ENCODE measurements at regions not wholly inside any gene's neighbourhood (a gene's known extent, or its start where the extent isn't known, plus 50 kb on each side); places are given as distances from the start of the nearest gene placed in this dataset.

DNA sequence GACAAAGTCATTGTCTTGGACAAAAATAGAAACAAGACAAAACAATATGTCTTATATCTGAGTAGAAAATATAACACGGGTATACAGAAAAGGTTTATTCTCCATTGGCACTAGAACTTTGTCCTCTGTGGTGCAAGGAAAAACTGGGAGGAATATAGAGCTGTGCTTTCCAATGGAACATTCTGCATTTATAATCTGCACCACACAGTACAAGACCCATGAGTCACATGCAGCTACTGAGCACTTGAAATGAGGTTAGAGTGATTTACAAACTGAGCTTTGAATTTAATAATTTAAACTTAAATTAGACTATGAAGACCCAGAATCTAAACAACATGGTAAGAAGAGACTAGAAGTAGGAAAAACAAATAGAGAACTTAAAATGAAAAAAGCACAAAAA, 86.1 kb downstream of the RAP2A start:
- DNase-seq (ENCODE audit: low spot score), result no peak
- Mint-ChIP-seq H3K9me3 (no peaks in the 10 kb centered on the region), H3K36me3 (no peaks in the 10 kb centered on the region), H3K4me1 (ENCODE audit: low read depth in 2 of 2) (no peaks in the 10 kb centered on the region), H3K27ac (no peak overlapping the region), H3K27me3 (peaks cover 3 to 21% of the 10 kb centered on the region in 2 donors), H3K4me3 (no peak overlapping the region)
- no peak for ATAC-seq

DNA sequence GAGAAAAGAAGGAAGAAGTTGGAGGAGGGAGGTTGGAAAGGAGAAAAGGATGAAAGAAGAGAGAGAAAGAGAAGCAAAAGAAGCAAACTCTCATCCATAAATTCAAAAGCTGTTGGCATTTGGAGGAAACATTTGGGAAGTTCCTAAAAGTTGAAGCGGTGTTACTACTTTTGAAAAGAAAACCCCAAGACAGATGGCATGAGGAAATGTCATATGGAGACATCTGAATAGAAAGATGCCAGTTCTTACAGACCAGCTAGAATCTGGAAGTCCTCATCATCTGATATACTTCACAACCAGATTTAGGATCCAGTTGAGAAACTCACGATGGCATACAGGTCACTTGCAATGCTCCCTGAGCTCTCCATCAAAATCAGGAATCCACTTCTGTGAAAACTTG, 86.9 kb downstream of the RAP2A start:
- no peaks in the 10 kb centered on the region for H3K36me3 Mint-ChIP-seq
- H3K4me1 Mint-ChIP-seq (ENCODE audit: low read depth in 2 of 2), result no peaks in the 10 kb centered on the region
- ATAC-seq (no peak), DNase-seq (ENCODE audit: low spot score) (no peak)
- H3K9me3 Mint-ChIP-seq, result no peaks in the 10 kb centered on the region
- H3K4me3 Mint-ChIP-seq, result no peak overlapping the region
- H3K27me3 Mint-ChIP-seq, result peaks cover 3 to 21% of the 10 kb centered on the region in 2 donors
- H3K27ac Mint-ChIP-seq, result no peak overlapping the region

DNA sequence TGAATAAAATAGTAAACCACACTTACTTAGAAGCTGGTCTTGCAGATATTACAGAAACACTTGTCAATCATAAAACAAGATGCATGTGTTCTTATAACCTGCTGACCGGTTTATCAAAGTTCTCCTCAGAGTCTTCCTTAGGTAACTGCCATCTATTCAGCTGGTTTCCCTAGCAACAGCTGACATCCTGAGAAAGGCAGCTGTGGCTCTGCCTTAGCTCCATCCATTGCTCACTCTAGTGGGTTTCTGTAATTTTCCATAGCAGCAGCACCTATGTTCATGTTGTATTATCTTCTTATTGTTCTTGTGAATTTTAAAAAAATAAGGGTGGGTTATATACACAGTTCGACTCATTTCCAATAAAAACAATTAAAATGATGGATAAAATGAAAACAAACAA, 87.8 kb downstream of the RAP2A start:
- peaks cover 3 to 21% of the 10 kb centered on the region in 2 donors for H3K27me3 Mint-ChIP-seq
- no peaks in the 10 kb centered on the region for H3K9me3 Mint-ChIP-seq
- H3K36me3 Mint-ChIP-seq, result no peaks in the 10 kb centered on the region
- no peak overlapping the region for H3K4me3 Mint-ChIP-seq
- H3K27ac Mint-ChIP-seq, result no peak overlapping the region
- ATAC-seq (no peak), DNase-seq (ENCODE audit: low spot score) (no peak)
- H3K4me1 Mint-ChIP-seq (ENCODE audit: low read depth in 2 of 2), result no peaks in the 10 kb centered on the region

- ATAC-seq (no peak), DNase-seq (ENCODE audit: low spot score) (no peak)
- Mint-ChIP-seq H3K36me3 (no peaks in the 10 kb centered on the region), H3K4me1 (ENCODE audit: low read depth in 2 of 2) (no peaks in the 10 kb centered on the region), H3K27ac (no peak overlapping the region), H3K27me3 (peaks cover 3 to 21% of the 10 kb centered on the region in 2 donors), H3K4me3 (no peak overlapping the region), H3K9me3 (no peaks in the 10 kb centered on the region)
Measured at GRCh38 chr13:97522243-97522642, 88.3 kb downstream of the RAP2A start.

- no peaks in the 10 kb centered on the region for H3K4me1 Mint-ChIP-seq (ENCODE audit: low read depth in 2 of 2)
- H3K27me3 Mint-ChIP-seq, result peaks cover 0 to 7% of the 10 kb centered on the region in 2 donors
- H3K36me3 Mint-ChIP-seq, result no peaks in the 10 kb centered on the region
- ATAC-seq (no peak), DNase-seq (ENCODE audit: low spot score) (no peak)
- H3K4me3 Mint-ChIP-seq, result no peak overlapping the region
- no peak overlapping the region for H3K27ac Mint-ChIP-seq
- no peaks in the 10 kb centered on the region for H3K9me3 Mint-ChIP-seq
Measured at GRCh38 chr13:97526556-97526955, 92.6 kb downstream of the RAP2A start.

GRCh38 chr13:97528518-97528917, 94.5 kb downstream of the RAP2A start:
- Mint-ChIP-seq H3K27me3 (no peaks in the 10 kb centered on the region), H3K4me3 (no peak overlapping the region), H3K4me1 (ENCODE audit: low read depth in 2 of 2) (no peaks in the 10 kb centered on the region), H3K9me3 (no peaks in the 10 kb centered on the region), H3K27ac (no peak overlapping the region), H3K36me3 (no peaks in the 10 kb centered on the region)
- DNase-seq (ENCODE audit: low spot score) (no peak), ATAC-seq (no peak)

DNA sequence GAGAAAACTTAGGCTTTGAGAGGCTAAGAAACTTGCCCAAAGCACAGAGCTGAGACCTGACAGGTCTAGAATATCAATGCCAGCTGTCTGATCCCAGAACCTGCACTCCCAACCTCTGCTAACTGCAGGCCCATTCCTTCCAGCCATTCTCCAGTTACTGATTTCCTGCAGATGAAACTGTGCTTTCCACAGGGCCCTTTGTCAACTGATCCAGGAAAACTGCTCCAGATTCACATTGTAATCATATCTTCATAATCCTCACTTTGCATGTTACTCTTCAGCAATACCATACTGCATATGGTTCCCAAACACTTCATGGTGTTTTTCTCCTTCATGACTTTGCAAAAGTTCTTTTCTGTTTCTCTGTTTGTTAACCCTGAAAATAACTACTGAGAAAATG, 100.6 kb downstream of the RAP2A start:
- DNase-seq (ENCODE audit: low spot score) (no peak), ATAC-seq (no peak)
- Mint-ChIP-seq H3K4me3 (no peak overlapping the region), H3K4me1 (ENCODE audit: low read depth in 2 of 2) (no peaks in the 10 kb centered on the region), H3K27ac (no peak overlapping the region), H3K9me3 (no peaks in the 10 kb centered on the region), H3K36me3 (no peaks in the 10 kb centered on the region), H3K27me3 (no peaks in the 10 kb centered on the region)

DNA sequence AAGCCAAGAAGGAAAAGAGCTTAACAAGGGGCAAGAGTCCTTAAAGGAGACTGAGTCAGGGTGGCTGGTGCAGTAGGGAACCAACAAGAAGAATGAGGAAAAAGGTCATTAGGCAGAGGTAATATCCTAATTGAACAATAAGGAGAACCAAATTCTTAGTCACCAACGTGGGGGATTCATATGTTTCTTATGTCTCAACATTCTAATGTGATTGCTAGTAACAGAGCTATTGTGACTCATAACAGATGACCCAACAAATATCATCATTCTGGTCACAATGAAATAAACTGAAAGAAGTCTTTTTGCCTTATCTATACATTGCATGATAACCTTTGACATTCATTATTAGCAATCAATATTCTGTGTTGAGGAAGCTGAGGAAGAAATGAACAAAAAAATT, 101.6 kb downstream of the RAP2A start:
- no peaks in the 10 kb centered on the region for H3K4me1 Mint-ChIP-seq (ENCODE audit: low read depth in 2 of 2)
- no peaks in the 10 kb centered on the region for H3K36me3 Mint-ChIP-seq
- no peaks in the 10 kb centered on the region for H3K9me3 Mint-ChIP-seq
- no peak overlapping the region for H3K4me3 Mint-ChIP-seq
- H3K27ac Mint-ChIP-seq, result no peak overlapping the region
- no peak for ATAC-seq
- no peaks in the 10 kb centered on the region for H3K27me3 Mint-ChIP-seq
- no peak for DNase-seq (ENCODE audit: low spot score)

DNA sequence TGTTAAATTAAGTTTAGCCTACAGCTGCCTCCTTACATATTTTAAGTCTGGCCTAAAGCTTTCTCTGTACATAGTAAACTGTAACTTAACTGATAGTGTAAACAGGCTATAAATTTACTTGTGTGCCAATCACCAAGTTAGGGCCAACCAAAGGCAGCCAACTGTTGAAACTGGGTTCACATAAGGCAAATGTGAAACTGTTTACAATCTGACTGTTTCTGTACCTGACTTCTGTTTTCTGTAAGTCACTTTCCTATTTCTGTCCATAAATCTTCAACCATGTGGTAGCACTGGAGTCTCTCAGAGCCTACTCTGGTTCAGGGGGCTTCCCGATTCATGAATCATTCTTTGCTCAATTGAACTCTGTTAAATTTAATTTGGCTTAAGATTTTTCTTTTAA, 103.1 kb downstream of the RAP2A start:
- DNase-seq (ENCODE audit: low spot score), result no peak
- Mint-ChIP-seq H3K4me1 (ENCODE audit: low read depth in 2 of 2) (no peaks in the 10 kb centered on the region), H3K36me3 (no peaks in the 10 kb centered on the region), H3K27me3 (no peaks in the 10 kb centered on the region), H3K4me3 (no peak overlapping the region), H3K9me3 (no peaks in the 10 kb centered on the region), H3K27ac (no peak overlapping the region)
- no peak for ATAC-seq

- ATAC-seq (no peak), DNase-seq (ENCODE audit: low spot score) (no peak)
- Mint-ChIP-seq H3K9me3 (no peaks in the 10 kb centered on the region), H3K36me3 (no peaks in the 10 kb centered on the region), H3K4me1 (ENCODE audit: low read depth in 2 of 2) (no peaks in the 10 kb centered on the region), H3K4me3 (no peak overlapping the region), H3K27me3 (no peaks in the 10 kb centered on the region), H3K27ac (no peak overlapping the region)
Measured at GRCh38 chr13:97538203-97538602, 104.2 kb downstream of the RAP2A start.

GRCh38 chr13:97539651-97540610, 106.0 kb downstream of the RAP2A start:
- DNase-seq (ENCODE audit: low spot score), result no peak
- H3K27ac Mint-ChIP-seq, result no peak overlapping the region
- H3K9me3 Mint-ChIP-seq, result no peaks in the 10 kb centered on the region
- H3K4me3 Mint-ChIP-seq, result no peak overlapping the region
- peak in 1 of 2 donors; percentile 75 for ATAC-seq
- H3K4me1 Mint-ChIP-seq (ENCODE audit: low read depth in 2 of 2), result no peaks in the 10 kb centered on the region
- H3K36me3 Mint-ChIP-seq, result no peaks in the 10 kb centered on the region
- peaks cover 0 to 3% of the 10 kb centered on the region in 2 donors for H3K27me3 Mint-ChIP-seq

GRCh38 chr13:97540696-97541095, 106.7 kb downstream of the RAP2A start:
- Mint-ChIP-seq H3K27me3 (peaks cover 0 to 3% of the 10 kb centered on the region in 2 donors), H3K9me3 (no peaks in the 10 kb centered on the region), H3K4me1 (ENCODE audit: low read depth in 2 of 2) (no peaks in the 10 kb centered on the region), H3K4me3 (no peak overlapping the region), H3K27ac (no peak overlapping the region), H3K36me3 (no peaks in the 10 kb centered on the region)
- DNase-seq (ENCODE audit: low spot score), result no peak
- ATAC-seq, result no peak

DNA sequence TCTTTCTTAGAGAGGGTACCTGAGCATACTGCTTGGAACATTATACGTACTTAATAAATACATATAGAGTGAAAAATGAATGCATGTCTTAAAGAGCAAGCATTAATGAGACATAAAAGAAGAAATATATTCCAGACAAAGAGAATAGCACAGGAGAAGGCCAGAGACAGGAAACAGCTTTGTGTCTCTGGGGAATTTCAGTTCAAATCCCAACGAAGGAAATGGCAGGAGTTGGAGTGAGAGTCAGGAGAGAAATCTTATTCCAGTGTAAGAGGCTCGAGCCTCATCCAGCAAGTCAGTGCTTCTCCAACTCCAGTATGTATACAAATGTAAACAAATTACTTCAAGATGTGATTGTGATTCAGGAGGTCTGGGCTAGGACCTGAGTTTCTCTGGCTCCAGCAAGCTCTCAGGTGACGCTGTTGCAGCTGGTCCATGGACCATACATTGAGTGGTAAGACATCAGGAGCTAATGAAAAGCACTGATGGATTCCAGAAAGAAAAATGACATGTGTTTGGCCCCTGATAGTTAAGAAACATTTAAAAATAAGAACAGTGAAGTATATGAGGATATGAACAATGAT, 108.2 kb downstream of the RAP2A start:
- Mint-ChIP-seq H3K9me3 (no peaks in the 10 kb centered on the region), H3K27ac (no peak overlapping the region), H3K36me3 (no peaks in the 10 kb centered on the region), H3K27me3 (peaks cover 0 to 8% of the 10 kb centered on the region in 2 donors), H3K4me3 (no peak overlapping the region), H3K4me1 (ENCODE audit: low read depth in 2 of 2) (peaks cover 0 to 3% of the 10 kb centered on the region in 2 donors)
- ATAC-seq, result no peak
- DNase-seq (ENCODE audit: low spot score), result no peak

GRCh38 chr13:97544031-97544765, 110.2 kb downstream of the RAP2A start:
- peaks cover 3 to 5% of the 10 kb centered on the region in 2 donors for H3K4me1 Mint-ChIP-seq (ENCODE audit: low read depth in 2 of 2)
- H3K9me3 Mint-ChIP-seq, result no peaks in the 10 kb centered on the region
- no peak for ATAC-seq

More at GRCh38 chr13:97544031-97544765, 110.2 kb downstream of the RAP2A start:
- no peak for DNase-seq (ENCODE audit: low spot score)
- H3K36me3 Mint-ChIP-seq, result no peaks in the 10 kb centered on the region
- H3K4me3 Mint-ChIP-seq, result no peak overlapping the region
- no peak overlapping the region for H3K27ac Mint-ChIP-seq
- peaks cover 0 to 10% of the 10 kb centered on the region in 2 donors for H3K27me3 Mint-ChIP-seq
